HG03571 (cell line): ENCODE measurements at regions not wholly inside any gene's neighbourhood (a gene's known extent, or its start where the extent isn't known, plus 50 kb on each side); places are given as distances from the start of the nearest gene placed in this dataset.

Source experiments
- ATAC-seq: cut with Tn5 transposase; IDR thresholded peaks from one replicate; pipeline ENCODE4 v1.9.1; 2021; ENCODE audit not compliant: unreplicated experiment

DNA sequence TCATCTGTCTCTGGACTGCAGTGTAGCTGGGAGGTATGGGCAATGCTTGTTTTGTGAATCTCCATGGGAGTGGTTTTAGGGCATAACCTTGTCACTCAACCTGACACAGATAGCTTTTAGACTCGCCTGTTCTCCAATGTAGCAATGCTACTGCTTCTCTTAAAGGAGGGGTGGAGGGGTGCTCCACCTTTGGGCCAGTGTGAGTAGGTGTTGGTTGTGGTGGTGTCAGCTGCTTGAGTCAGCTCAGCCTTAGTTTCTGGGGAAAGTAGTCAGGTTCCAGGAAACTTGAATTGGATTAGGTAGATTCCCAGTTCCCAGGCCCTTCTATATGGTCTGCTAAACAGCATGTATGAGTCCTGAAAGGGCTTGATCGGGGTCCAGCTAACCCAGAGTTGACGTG lies 91.1 kb upstream of the PLPPR1 start:
- ATAC-seq, result no peak

GRCh38 chr9:100938507-100938906 lies 90.0 kb upstream of the PLPPR1 start:
- ATAC-seq, result no peak

- ATAC-seq, result no peak
Measured at GRCh38 chr9:100939636-100940035, 88.9 kb upstream of the PLPPR1 start.

DNA sequence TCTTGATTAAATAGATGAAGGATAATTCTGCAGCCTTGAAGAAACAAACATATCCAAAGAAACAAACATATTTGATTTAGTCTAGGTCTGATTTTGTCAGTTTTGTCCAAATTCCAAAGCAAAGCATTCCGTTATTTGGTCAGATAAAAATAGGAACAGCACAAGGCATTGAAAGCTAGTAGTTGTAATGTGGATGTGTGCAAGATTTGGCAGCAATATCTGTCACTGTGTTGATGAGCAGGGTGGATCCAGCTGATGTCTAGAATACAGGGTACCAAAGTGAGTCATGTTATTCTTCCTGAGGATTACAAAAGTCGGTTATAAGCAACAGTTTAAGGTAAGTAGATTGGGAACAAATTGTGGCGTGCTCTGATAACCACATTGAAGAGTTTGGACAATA lies 69.3 kb upstream of the PLPPR1 start:
- no peak for ATAC-seq
